GM23338 (cell line): ENCODE measurements at regions not wholly inside any gene's neighbourhood (a gene's known extent, or its start where the extent isn't known, plus 50 kb on each side); places are given as distances from the start of the nearest gene placed in this dataset.

Experiments
- ATAC-seq: fragments of 200-7000 bp; cut with Tn5 transposase; 3 replicates; pipeline ENCODE4 v1.9.1; 2020
- DNase-seq: peaks from one replicate; pipeline ENCODE4 v3.0.0-alpha.2; 2015; ENCODE audit warnings: low spot score
- H2AFZ ChIP-seq: fragments of 200-600 bp; sonication (generic); 2 replicates; pipeline ENCODE4 v1.8.0; 2016; ENCODE audit warnings: antibody characterized with exemption, mild to moderate bottlenecking, moderate library complexity
- H3F3A ChIP-seq: fragments of 200-600 bp; sonication (generic); replicated peaks from 2 replicates; pipeline ENCODE4 v1.8.0; 2017; ENCODE audit warnings: antibody characterized with exemption, mixed run types, low read depth
- H3K27ac ChIP-seq: fragments of 200-600 bp; sonication (generic); 2 replicates; pipeline ENCODE4 v1.6.1; 2016; ENCODE audit warnings: low read depth
- H3K27me3 ChIP-seq: fragments of 200-600 bp; sonication (generic); 2 replicates; pipeline ENCODE4 v1.8.0; 2016; ENCODE audit warnings: mild to moderate bottlenecking, mixed run types, moderate library complexity; ENCODE audit not compliant: insufficient read depth
- H3K36me3 ChIP-seq: fragments of 200-600 bp; sonication (generic); 2 replicates; pipeline ENCODE4 v1.8.0; 2016; ENCODE audit warnings: mild to moderate bottlenecking; ENCODE audit not compliant: insufficient read depth
- H3K4me1 ChIP-seq: fragments of 200-600 bp; sonication (generic); 2 replicates; pipeline ENCODE4 v1.8.0; 2016; ENCODE audit warnings: mild to moderate bottlenecking, moderate library complexity; ENCODE audit not compliant: insufficient read depth
- H3K4me2 ChIP-seq: fragments of 200-600 bp; sonication (generic); 2 replicates; pipeline ENCODE4 v1.7.1; 2017; ENCODE audit warnings: mixed run types
- H3K4me3 ChIP-seq: fragments of 200-600 bp; sonication (generic); 2 replicates; pipeline ENCODE4 v1.6.1; 2016; ENCODE audit warnings: mixed run types
- H3K79me2 ChIP-seq: fragments of 200-600 bp; sonication (generic); replicated peaks from 2 replicates; pipeline ENCODE4 v1.8.0; 2017; ENCODE audit warnings: mild to moderate bottlenecking; ENCODE audit not compliant: insufficient read depth
- H3K9me2 ChIP-seq: fragments of 200-600 bp; sonication (generic); 2 replicates; pipeline ENCODE4 v1.8.0; 2017; ENCODE audit not compliant: insufficient read depth
- H4K20me1 ChIP-seq: fragments of 200-600 bp; sonication (generic); replicated peaks from 2 replicates; pipeline ENCODE4 v1.8.0; 2017; ENCODE audit warnings: mild to moderate bottlenecking; ENCODE audit not compliant: insufficient read depth
- H3K27ac Mint-ChIP-seq: 2 replicates; pipeline ENCODE4 v1.8.0; 2020; ENCODE audit warnings: inconsistent platforms, mild to moderate bottlenecking, moderate library complexity, mixed read lengths
- H3K27me3 Mint-ChIP-seq: 3 replicates; pipeline ENCODE4 v1.8.0; 2022; ENCODE audit warnings: low read depth, mild to moderate bottlenecking, moderate library complexity, mixed read lengths, inconsistent platforms; ENCODE audit not compliant: insufficient read depth, poor library complexity
- H3K36me3 Mint-ChIP-seq: 3 replicates; pipeline ENCODE4 v1.8.0; 2021; ENCODE audit warnings: low read depth, mild to moderate bottlenecking, inconsistent platforms, moderate library complexity, mixed read lengths
- H3K4me1 Mint-ChIP-seq: 3 replicates; pipeline ENCODE4 v1.8.0; 2020; ENCODE audit warnings: mild to moderate bottlenecking, inconsistent platforms, mixed read lengths
- H3K4me3 Mint-ChIP-seq: 3 replicates; pipeline ENCODE4 v1.8.0; 2021; ENCODE audit warnings: moderate library complexity, mild to moderate bottlenecking, inconsistent platforms, mixed read lengths
- H3K9me3 Mint-ChIP-seq: 3 replicates; pipeline ENCODE4 v1.8.0; 2020; ENCODE audit warnings: moderate library complexity, mild to moderate bottlenecking, inconsistent platforms, mixed read lengths
- CREB1 ChIP-seq: fragments of 250-450 bp; sonication (Bioruptor Pico); IDR thresholded peaks from 2 replicates; pipeline ENCODE4 v1.5.0; 2020; ENCODE audit warnings: low read depth, mild to moderate bottlenecking, moderate library complexity
- CTCF ChIP-seq, 2 experiments: fragments of 200-600 bp in 1 of 2; sonication (generic) in 1 of 2; conservative IDR thresholded peaks; 2 replicates each; pipeline versions ENCODE4 v1.5.1 to v1.6.1; 2016 to 2017; ENCODE audit warnings: antibody characterized with exemption in 2 of 2, low read depth in 2 of 2, mild to moderate bottlenecking in 2 of 2, moderate library complexity in 1 of 2
- ETS1 ChIP-seq: IDR thresholded peaks from 2 replicates; pipeline ENCODE4 v1.6.1; 2016; ENCODE audit warnings: antibody characterized with exemption
- EZH2 ChIP-seq: fragments of 200-600 bp; sonication (generic); IDR thresholded peaks from one replicate; pipeline ENCODE4 v1.8.0; 2017; ENCODE audit warnings: antibody characterized with exemption, mild to moderate bottlenecking, low read depth; ENCODE audit not compliant: unreplicated experiment
- EZH2phosphoT487 ChIP-seq: fragments of 200-600 bp; sonication (generic); IDR thresholded peaks from one replicate; pipeline ENCODE4 v1.8.1; 2018; ENCODE audit warnings: antibody characterized with exemption; ENCODE audit not compliant: unreplicated experiment
- JUNB ChIP-seq: IDR thresholded peaks from one replicate; pipeline ENCODE4 v1.6.1; 2016; ENCODE audit warnings: antibody characterized with exemption; ENCODE audit not compliant: unreplicated experiment
- NANOG ChIP-seq: IDR thresholded peaks from 2 replicates; pipeline ENCODE4 v1.6.1; 2016; ENCODE audit warnings: antibody characterized with exemption, borderline replicate concordance
- REST ChIP-seq: IDR thresholded peaks from one replicate; pipeline ENCODE4 v1.6.1; 2018; ENCODE audit warnings: antibody characterized with exemption; ENCODE audit not compliant: unreplicated experiment
- STAT1 ChIP-seq: IDR thresholded peaks from one replicate; pipeline ENCODE4 v1.6.1; 2016; ENCODE audit warnings: antibody characterized with exemption; ENCODE audit not compliant: unreplicated experiment
- ZNF114 ChIP-seq: fragments of 250-450 bp; sonication (Bioruptor Pico); IDR thresholded peaks from 2 replicates; pipeline ENCODE4 v1.5.0; 2020; ENCODE audit warnings: mild to moderate bottlenecking, moderate library complexity
- ZNF331 ChIP-seq: fragments of 250-450 bp; sonication (Bioruptor Pico); IDR thresholded peaks from 2 replicates; pipeline ENCODE4 v1.5.0; 2020; ENCODE audit warnings: low read depth, mild to moderate bottlenecking, moderate library complexity
- ZNF462 ChIP-seq: fragments of 250-450 bp; sonication (Bioruptor Pico); IDR thresholded peaks from 2 replicates; pipeline ENCODE4 v1.5.0; 2020; ENCODE audit warnings: mild to moderate bottlenecking, moderate library complexity

- no peaks in the 10 kb centered on the region for H3K4me1 ChIP-seq
- DNase-seq: no peak
- H3K27me3 Mint-ChIP-seq: peaks cover 3% of the 10 kb centered on the region
- H3K4me2 ChIP-seq: no peak overlapping the region
- no peaks in the 10 kb centered on the region for H3K4me1 Mint-ChIP-seq
- H3K4me3 ChIP-seq: no peak overlapping the region
- no peaks in the 10 kb centered on the region for H3K27me3 ChIP-seq
- H3K27ac ChIP-seq: no peak overlapping the region
- no peak for TF ChIP-seq JUNB
- no peak for TF ChIP-seq REST
- TF ChIP-seq EZH2: no peak
- no peak for TF ChIP-seq NANOG
- TF ChIP-seq CTCF (conservative IDR thresholded peaks at IDR 0.05; ENCODE audit: low read depth in 2 of 2): no peak
- TF ChIP-seq ZNF114 (CRISPR knock-in tag): no peak
- no peak for TF ChIP-seq ETS1
- TF ChIP-seq CREB1: no peak
- TF ChIP-seq ZNF331 (CRISPR knock-in tag): no peak
- TF ChIP-seq ZNF462: no peak
- no peak for TF ChIP-seq EZH2phosphoT487
- no peak for TF ChIP-seq STAT1
- H3K9me3 Mint-ChIP-seq: no peaks in the 10 kb centered on the region
- H3K27ac Mint-ChIP-seq: no peak overlapping the region
- no peaks in the 10 kb centered on the region for H3K36me3 Mint-ChIP-seq
- H3K36me3 ChIP-seq: no peaks in the 10 kb centered on the region
- no peak for ATAC-seq
- H4K20me1 ChIP-seq: no peaks in the 10 kb centered on the region
- no peak overlapping the region for H2AFZ ChIP-seq
- H3K9me2 ChIP-seq: no peaks in the 10 kb centered on the region
- no peaks in the 10 kb centered on the region for H3F3A ChIP-seq
- H3K79me2 ChIP-seq: no peaks in the 10 kb centered on the region
- H3K4me3 Mint-ChIP-seq: no peak overlapping the region
Observed at GRCh38 chr12:112686373-112686772, 105.2 kb upstream of the RPH3A start.
